Pancreas (tissue), 10 donors: ENCODE measurements at regions not wholly inside any gene's neighbourhood (a gene's known extent, or its start where the extent isn't known, plus 50 kb on each side); places are given as distances from the start of the nearest gene placed in this dataset.
A peak's percentile ranks its signal among the peaks of the same experiment; 100 is the strongest.
"Not testable (repeated sequence)": the region's sequence is repeated elsewhere in the genome, so short reads cannot be mapped to it uniquely, and the experiment has no call there.

Source experiments
- ATAC-seq, 4 donors: fragments of 200-7000 bp; cut with Tn5 transposase; one replicate each; pipeline versions ENCODE4 v1.8.0 to v1.9.1; 2020; ENCODE audit warnings: mild to moderate bottlenecking in 4 of 4, moderate library complexity in 4 of 4
- DNase-seq, 6 donors: peaks; one replicate each; pipeline ENCODE4 v3.0.0-alpha.2; 2020
- FAIRE-seq: peaks from 2 replicates; lab custom pipeline; 2012; peaks lifted over from hg19 to GRCh38; lab: Jason Lieb, UNC
- H3K27ac ChIP-seq, 4 donors: fragments of 200-600 bp; sonication (generic); 1 replicate in 3 of 4; 2 replicates in 1 of 4; pipeline versions ENCODE4 v1.5.0 to v1.8.0; 2020
- H3K27me3 ChIP-seq, 4 donors: fragments of 200-600 bp; one replicate each; pipeline ENCODE4 v1.8.0; 2021
- H3K36me3 ChIP-seq, 3 donors: fragments of 200-600 bp; sonication (generic) in 1 of 3; one replicate each; pipeline versions ENCODE4 v1.5.0 to v1.8.0; 2020 to 2021
- H3K4me1 ChIP-seq, 3 donors: fragments of 200-600 bp; one replicate each; pipeline ENCODE4 v1.8.0; 2021
- H3K4me3 ChIP-seq, 4 donors: fragments of 200-600 bp; sonication (generic) in 2 of 4; one replicate each; pipeline versions ENCODE4 v1.5.0 to v1.8.0; 2020 to 2021
- H3K9me3 ChIP-seq, 4 donors: fragments of 200-600 bp; one replicate each; pipeline ENCODE4 v1.8.0; 2021
- WGBS, 2 donors: extraction: QIAGEN DNeasy Blood & Tissue Kit; methylation state at CpG; one replicate each; pipeline ENCODE4 v1.1.7; 2013; 5-methylcytosine and 5-hydroxymethylcytosine counted together
- intact Hi-C, 3 donors: fragments of 100-400 bp; cut with DNase I; formaldehyde crosslinking; loops; one replicate each; pipeline versions ENCODE4 v1.11.1 to v1.14.2; 2022
- TF ChIP-seq, protein P1 (sequence below), 4 donors: fragments of 200-600 bp; sonication (generic) in 3 of 4; IDR thresholded peaks; one replicate each; pipeline versions ENCODE4 v1.5.0 to v1.8.0; 2021; ENCODE audit warnings: antibody characterized with exemption in 4 of 4
- donor health status: healthy with polysubstance abuse.
- donor health status: DM: no; HTN: no; CAD: no; lungs with moderate emphysema.
- donor health status: DM: no; HTN: no; CAD: no.
- donor health status: control.
- donor health status: control.
- donor health status: Bipolar disorder and iron deficiency.
- donor health status: DM: yes; HTN: yes; CAD: no.
- donor health status: DM: no; HTN: no; CAD: no.
- donor health status: DM: no; HTN: no; CAD: no.
- donor health status: DM: yes; HTN: yes; CAD: no.

DNA sequence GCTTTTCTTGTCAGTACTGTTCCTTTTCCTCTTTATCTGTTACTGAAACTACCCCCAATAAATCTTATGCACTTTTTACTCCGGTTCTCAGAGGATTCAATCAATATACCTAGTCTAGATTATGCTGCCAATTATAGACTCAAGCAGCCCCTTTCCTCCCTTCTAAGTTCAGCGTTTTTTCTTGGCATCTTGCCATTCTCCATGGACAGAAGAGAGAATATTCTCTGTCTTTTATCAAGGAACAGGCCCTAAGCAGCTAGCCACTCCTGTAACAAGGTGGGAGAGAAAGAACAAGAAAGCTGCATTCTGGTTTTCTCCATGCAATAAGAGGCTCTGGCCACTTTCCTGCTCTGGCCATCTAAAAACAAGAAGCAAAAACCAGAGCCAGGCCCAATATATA, 263.0 kb upstream of the ALG10 start:
- FAIRE-seq (no peak), ATAC-seq (no peak), DNase-seq (no peak)
- Histone ChIP-seq H3K4me1 (no peaks in the 10 kb centered on the region), H3K4me3 (no peak overlapping the region), H3K27me3 (no peaks in the 10 kb centered on the region), H3K9me3 (no peaks in the 10 kb centered on the region), H3K36me3 (no peaks in the 10 kb centered on the region), H3K27ac (no peak overlapping the region)
- intact Hi-C loops, result no loop called here
- 15 to 47% methylated on average over 2 of the region's 2 CpGs for WGBS, 2 donors
- TF ChIP-seq, protein P1, sequence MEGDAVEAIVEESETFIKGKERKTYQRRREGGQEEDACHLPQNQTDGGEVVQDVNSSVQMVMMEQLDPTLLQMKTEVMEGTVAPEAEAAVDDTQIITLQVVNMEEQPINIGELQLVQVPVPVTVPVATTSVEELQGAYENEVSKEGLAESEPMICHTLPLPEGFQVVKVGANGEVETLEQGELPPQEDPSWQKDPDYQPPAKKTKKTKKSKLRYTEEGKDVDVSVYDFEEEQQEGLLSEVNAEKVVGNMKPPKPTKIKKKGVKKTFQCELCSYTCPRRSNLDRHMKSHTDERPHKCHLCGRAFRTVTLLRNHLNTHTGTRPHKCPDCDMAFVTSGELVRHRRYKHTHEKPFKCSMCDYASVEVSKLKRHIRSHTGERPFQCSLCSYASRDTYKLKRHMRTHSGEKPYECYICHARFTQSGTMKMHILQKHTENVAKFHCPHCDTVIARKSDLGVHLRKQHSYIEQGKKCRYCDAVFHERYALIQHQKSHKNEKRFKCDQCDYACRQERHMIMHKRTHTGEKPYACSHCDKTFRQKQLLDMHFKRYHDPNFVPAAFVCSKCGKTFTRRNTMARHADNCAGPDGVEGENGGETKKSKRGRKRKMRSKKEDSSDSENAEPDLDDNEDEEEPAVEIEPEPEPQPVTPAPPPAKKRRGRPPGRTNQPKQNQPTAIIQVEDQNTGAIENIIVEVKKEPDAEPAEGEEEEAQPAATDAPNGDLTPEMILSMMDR (IDR thresholded peaks at IDR 0.05), result no peak

DNA sequence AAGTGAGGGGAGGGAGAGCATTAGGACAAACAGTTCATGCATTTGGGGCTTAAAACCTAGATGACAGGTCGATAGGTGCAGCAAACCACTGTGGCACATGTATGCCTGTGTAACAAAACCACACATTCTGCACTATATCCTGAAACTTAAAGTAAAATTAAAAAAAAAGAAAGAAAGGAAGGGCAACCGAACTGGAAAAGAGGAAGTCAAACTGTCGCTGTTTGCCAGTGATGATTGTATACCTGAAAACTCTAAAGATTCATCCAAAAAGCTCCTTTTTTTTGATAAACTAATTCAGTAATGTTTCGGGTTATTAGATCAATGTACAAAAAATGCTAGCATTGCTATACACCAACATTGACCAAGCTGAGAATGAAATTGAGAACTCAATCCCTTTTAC, 259.0 kb upstream of the ALG10 start:
- Histone ChIP-seq H3K9me3 (no peaks in the 10 kb centered on the region), H3K27ac (no peak overlapping the region), H3K4me3 (no peak overlapping the region), H3K4me1 (no peaks in the 10 kb centered on the region), H3K27me3 (no peaks in the 10 kb centered on the region), H3K36me3 (no peaks in the 10 kb centered on the region)
- intact Hi-C loops, result no loop called here
- ATAC-seq (no peak), DNase-seq (no peak), FAIRE-seq (no peak)
- 43 to 59% methylated on average over 4 of the region's 4 CpGs for WGBS, 2 donors
- TF ChIP-seq, protein P1 (IDR thresholded peaks at IDR 0.05), result no peak

DNA sequence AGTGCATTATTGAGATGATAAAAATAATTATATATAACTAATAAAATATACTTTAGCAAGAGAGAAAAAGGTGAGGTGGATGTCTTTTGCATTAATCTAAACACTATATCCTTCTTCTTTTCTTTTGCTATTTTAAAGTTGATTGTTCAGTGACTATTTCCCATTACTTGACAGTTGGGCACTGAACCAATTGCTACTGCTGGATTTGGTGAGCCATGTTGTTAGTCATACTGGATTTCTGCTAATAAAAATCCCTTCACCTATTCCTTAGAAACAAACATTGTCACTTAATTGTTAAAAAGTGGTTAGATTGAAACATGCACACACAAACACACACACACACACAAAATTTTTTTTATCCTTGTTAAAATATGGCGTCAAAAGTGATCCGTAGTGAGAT, 251.6 kb upstream of the ALG10 start:
- TF ChIP-seq, protein P1 (IDR thresholded peaks at IDR 0.05), result no peak
- no peak for FAIRE-seq
- H3K9me3 ChIP-seq, result no peaks in the 10 kb centered on the region
- no peaks in the 10 kb centered on the region for H3K4me1 ChIP-seq
- ATAC-seq, result no peak
- no peaks in the 10 kb centered on the region for H3K36me3 ChIP-seq
- no peak for DNase-seq
- intact Hi-C loops, result no loop called here
- H3K27ac ChIP-seq, result no peak overlapping the region
- 27 to 50% methylated on average over 2 of the region's 2 CpGs for WGBS, 2 donors
- no peak overlapping the region for H3K4me3 ChIP-seq
- no peaks in the 10 kb centered on the region for H3K27me3 ChIP-seq

DNA sequence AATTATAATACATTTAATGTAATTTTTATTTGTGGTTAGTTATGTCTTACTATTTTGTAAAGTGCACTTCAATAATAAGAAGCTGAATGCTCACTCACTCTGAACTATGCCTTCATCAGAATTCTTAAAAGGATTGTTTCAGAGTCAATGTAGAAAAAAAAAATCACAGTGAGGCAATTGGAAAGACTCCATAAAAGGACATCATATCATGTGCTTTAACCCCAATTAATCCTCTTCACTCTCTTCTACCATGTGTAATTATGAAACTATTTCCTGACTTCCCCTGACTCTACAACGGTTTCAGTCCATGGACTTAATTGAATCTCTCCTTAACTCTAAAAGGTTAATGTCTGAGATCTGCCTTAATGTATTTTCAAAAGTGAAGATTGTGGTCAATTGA, 250.4 kb upstream of the ALG10 start:
- Histone ChIP-seq H3K4me1 (no peaks in the 10 kb centered on the region), H3K9me3 (no peaks in the 10 kb centered on the region), H3K36me3 (no peaks in the 10 kb centered on the region), H3K27me3 (no peaks in the 10 kb centered on the region), H3K4me3 (no peak overlapping the region), H3K27ac (no peak overlapping the region)
- TF ChIP-seq, protein P1 (IDR thresholded peaks at IDR 0.05), result no peak
- FAIRE-seq, result no peak
- WGBS, 2 donors, result 47 to 62% methylated on average over 1 of the region's 1 CpG
- no peak for ATAC-seq
- intact Hi-C loops, result no loop called here
- DNase-seq, result no peak

DNA sequence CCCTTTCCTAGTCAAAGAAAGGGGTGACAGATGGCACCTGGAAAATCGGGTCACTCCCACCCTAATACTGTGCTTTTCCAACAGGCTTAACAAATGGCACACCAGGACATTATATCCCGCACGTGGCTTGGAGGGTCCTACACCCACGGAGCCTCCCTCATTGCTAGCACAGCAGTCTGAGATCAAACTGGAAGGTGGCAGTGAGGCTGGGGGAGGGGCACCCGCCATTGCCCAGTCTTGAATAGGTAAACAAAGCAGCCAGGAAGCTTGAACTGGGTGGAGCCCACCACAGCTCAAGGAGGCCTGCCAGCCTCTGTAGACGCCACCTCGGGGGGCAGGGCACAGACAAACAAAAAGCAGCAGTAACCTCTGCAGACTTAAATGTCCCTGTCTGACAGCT, 249.2 kb upstream of the ALG10 start:
- intact Hi-C loops, H3K9me3 ChIP-seq, H3K27me3 ChIP-seq, ATAC-seq, H3K27ac ChIP-seq, FAIRE-seq, H3K4me1 ChIP-seq, H3K36me3 ChIP-seq, H3K4me3 ChIP-seq: not testable (repeated sequence)
- peak in 1 of 6 donors; percentile 18 for DNase-seq
- 50 to 67% methylated on average over 7 of the region's 7 CpGs for WGBS, 2 donors

DNA sequence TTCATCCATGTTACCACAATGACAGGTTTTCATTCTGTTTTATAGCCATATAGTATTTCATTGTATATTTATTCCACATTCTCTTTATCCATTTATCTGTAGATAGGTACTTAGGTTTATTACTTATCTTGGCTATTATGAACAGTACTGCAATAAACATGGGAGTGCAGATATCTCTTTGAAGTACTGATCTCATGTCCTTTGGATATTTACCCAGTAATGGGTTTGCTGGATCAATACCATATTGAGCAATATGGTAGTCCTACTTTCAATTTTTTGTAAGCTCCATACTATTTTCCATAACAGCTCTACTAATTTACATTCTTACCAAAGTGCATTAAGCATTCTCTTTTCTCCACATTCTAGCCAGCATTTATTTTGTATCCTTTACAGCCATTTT, 235.8 kb upstream of the ALG10 start:
- TF ChIP-seq, protein P1 (IDR thresholded peaks at IDR 0.05), result no peak
- no peak overlapping the region for H3K27ac ChIP-seq
- intact Hi-C loops, result no loop called here
- H3K4me1 ChIP-seq, result no peaks in the 10 kb centered on the region
- DNase-seq, result no peak
- no peak for FAIRE-seq
- no peak overlapping the region for H3K4me3 ChIP-seq
- no peaks in the 10 kb centered on the region for H3K36me3 ChIP-seq
- ATAC-seq, result no peak
- no peaks in the 10 kb centered on the region for H3K9me3 ChIP-seq
- no peaks in the 10 kb centered on the region for H3K27me3 ChIP-seq
